Renal cortex interstitium (tissue), 11 donors: ENCODE measurements at regions not wholly inside any gene's neighbourhood (a gene's known extent, or its start where the extent isn't known, plus 50 kb on each side); places are given as distances from the start of the nearest gene placed in this dataset.
"Not testable (repeated sequence)": the region's sequence is repeated elsewhere in the genome, so short reads cannot be mapped to it uniquely, and the experiment has no call there.

Source experiments
- DNase-seq, 11 donors: peaks; one replicate each; pipeline ENCODE4 v3.0.0-alpha.2; 2013; ENCODE audit warnings: low read depth in 9 of 11, low spot score in 4 of 11; ENCODE audit errors: extremely low read depth in 1 of 11

GRCh38 chr16:88209579-88209978 is 173.2 kb upstream of the ZNF469 start:
- DNase-seq, result not testable (repeated sequence)

- DNase-seq, result not testable (repeated sequence)
Observed at GRCh38 chr16:88213937-88214336, 168.8 kb upstream of the ZNF469 start.

- DNase-seq, result not testable (repeated sequence)
Observed at GRCh38 chr16:88221001-88221761, 161.6 kb upstream of the ZNF469 start.

- not testable (repeated sequence) for DNase-seq
Observed at GRCh38 chr16:88223696-88224095, 159.1 kb upstream of the ZNF469 start.

GRCh38 chr16:88224131-88224898 is 158.4 kb upstream of the ZNF469 start:
- DNase-seq, result not testable (repeated sequence)

GRCh38 chr16:88225640-88226230 is 157.0 kb upstream of the ZNF469 start:
- not testable (repeated sequence) for DNase-seq

GRCh38 chr16:88226302-88226701 is 156.5 kb upstream of the ZNF469 start:
- not testable (repeated sequence) for DNase-seq

- DNase-seq, result not testable (repeated sequence)
Observed at GRCh38 chr16:88227026-88227721, 155.6 kb upstream of the ZNF469 start.

GRCh38 chr16:88227722-88228482 is 154.9 kb upstream of the ZNF469 start:
- not testable (repeated sequence) for DNase-seq

GRCh38 chr16:88228751-88229150 is 154.0 kb upstream of the ZNF469 start:
- DNase-seq, result not testable (repeated sequence)

- DNase-seq, result not testable (repeated sequence)
Observed at GRCh38 chr16:88229710-88230109, 153.0 kb upstream of the ZNF469 start.

GRCh38 chr16:88230276-88230966 is 152.3 kb upstream of the ZNF469 start:
- not testable (repeated sequence) for DNase-seq

GRCh38 chr16:88230967-88231615 is 151.7 kb upstream of the ZNF469 start:
- DNase-seq, result not testable (repeated sequence)

- DNase-seq, result not testable (repeated sequence)
Observed at GRCh38 chr16:88231839-88232238, 150.9 kb upstream of the ZNF469 start.

GRCh38 chr16:88232401-88233258 is 150.1 kb upstream of the ZNF469 start:
- DNase-seq, result not testable (repeated sequence)

GRCh38 chr16:88233621-88234420 is 148.9 kb upstream of the ZNF469 start:
- not testable (repeated sequence) for DNase-seq
